Skeletal muscle satellite cell (primary cell): ENCODE measurements at regions not wholly inside any gene's neighbourhood (a gene's known extent, or its start where the extent isn't known, plus 50 kb on each side); places are given as distances from the start of the nearest gene placed in this dataset.

Experiments used
- H3K27me3 ChIP-seq: 2 replicates; pipeline ENCODE4 v1.7.0; 2013; ENCODE audit warnings: low read length; ENCODE audit not compliant: control insufficient read depth, insufficient read depth
- H3K36me3 ChIP-seq: 2 replicates; pipeline ENCODE4 v1.7.0; 2013; ENCODE audit warnings: mild to moderate bottlenecking, control low read depth, low read length; ENCODE audit not compliant: insufficient read depth
- H3K4me1 ChIP-seq: 2 replicates; pipeline ENCODE4 v1.7.0; 2013; ENCODE audit warnings: low read length; ENCODE audit not compliant: control insufficient read depth, insufficient read depth
- H3K4me2 ChIP-seq: 2 replicates; pipeline ENCODE4 v1.7.0; 2013; ENCODE audit warnings: mild to moderate bottlenecking, low read length
- H3K4me3 ChIP-seq: 2 replicates; pipeline ENCODE4 v1.7.0; 2013; ENCODE audit warnings: low read length
- H3K9ac ChIP-seq: 2 replicates; pipeline ENCODE4 v1.7.0; 2013; ENCODE audit warnings: mild to moderate bottlenecking, low read depth, low read length, moderate library complexity
- H3K9me3 ChIP-seq: replicated peaks from 2 replicates; pipeline ENCODE4 v1.7.0; 2013; ENCODE audit warnings: mild to moderate bottlenecking, control low read depth, low read length

DNA sequence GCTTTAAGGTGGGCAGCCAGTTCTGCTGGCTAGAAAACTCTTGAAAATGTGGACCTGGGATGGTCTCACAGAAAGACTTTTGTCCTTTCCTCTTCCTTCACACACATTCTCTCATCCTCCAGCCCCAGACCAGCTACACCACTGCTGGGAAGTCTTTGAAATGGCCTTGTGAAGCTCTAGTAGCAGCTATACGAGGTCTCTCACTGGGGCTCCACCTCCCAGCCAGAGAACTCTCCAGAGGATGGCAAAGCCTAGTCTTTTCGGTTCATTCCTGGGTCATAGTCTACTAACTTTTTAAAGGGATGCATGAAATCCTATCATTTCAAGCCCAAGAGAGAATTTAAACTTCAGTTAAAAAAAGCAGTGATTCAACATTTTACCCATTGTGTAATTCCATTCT lies 133.9 kb upstream of the ERCC6L2 start:
- Histone ChIP-seq H3K27me3 (peaks cover 14% of the 10 kb centered on the region), H3K4me1 (no peaks in the 10 kb centered on the region), H3K4me3 (no peak overlapping the region), H3K9ac (no peak overlapping the region), H3K4me2 (no peak overlapping the region), H3K9me3 (no peaks in the 10 kb centered on the region), H3K36me3 (no peaks in the 10 kb centered on the region)

DNA sequence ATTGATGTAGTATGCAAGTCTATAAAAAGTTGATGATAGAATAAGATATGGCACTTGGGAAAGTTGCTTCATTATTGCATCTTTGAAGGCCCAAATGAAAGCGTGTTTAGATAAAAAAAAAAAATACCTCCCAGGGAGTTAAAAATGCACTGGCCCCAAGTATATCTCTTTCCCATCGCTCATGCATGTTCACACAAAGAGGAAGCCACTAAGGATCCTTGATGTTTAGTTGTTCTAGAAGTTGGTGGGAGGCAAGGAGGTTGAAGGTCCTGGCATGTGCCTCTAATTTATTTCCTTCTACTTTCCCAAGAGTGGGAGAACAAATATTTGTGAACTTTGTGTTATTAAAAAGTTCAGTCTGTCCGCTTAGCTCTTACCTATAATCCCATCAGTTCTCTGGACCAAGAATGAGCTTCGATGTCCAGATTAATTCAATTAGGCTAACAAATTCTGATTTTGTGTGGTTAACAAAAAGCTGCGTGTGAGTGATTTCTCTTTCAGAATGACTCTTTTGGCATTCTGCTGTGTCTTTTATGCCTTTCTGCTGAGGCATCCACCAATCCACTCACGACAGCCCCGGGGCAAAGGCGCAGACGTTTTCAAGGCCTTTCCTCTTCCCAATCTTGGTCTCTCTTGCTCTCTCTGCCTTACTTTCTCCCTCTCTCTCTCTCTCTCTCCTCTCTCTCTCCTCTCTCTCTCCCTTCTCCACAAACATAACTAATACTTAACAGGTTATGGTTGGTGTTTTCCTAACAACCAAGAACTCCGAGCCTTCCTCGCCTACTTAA lies 135.1 kb upstream of the ERCC6L2 start:
- Histone ChIP-seq H3K27me3 (peaks cover 18% of the 10 kb centered on the region), H3K4me1 (no peaks in the 10 kb centered on the region), H3K36me3 (no peaks in the 10 kb centered on the region), H3K9ac (no peak overlapping the region), H3K4me3 (no peak overlapping the region), H3K4me2 (no peak overlapping the region), H3K9me3 (no peaks in the 10 kb centered on the region)

DNA sequence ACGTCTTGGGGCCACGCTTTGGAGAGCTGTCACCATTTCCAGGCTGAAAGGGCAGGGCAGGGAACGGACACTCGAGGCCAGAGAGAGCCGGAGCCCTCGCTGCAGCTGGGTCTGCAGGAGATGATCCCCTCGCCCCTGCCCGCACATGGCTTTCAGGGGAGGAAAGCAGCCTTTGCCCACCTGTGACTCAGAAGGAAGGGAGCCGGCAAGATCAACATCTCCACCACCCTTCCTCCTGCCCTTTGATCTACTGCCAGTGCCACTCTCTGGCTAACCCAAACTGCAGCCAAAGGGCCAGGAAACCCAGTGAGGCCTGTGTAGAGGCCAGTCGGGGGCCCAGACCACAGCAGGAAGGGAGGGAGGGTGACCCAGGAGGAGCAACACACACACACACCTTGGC lies 137.1 kb upstream of the ERCC6L2 start:
- Histone ChIP-seq H3K4me2 (no peak overlapping the region), H3K4me3 (no peak overlapping the region), H3K9me3 (no peaks in the 10 kb centered on the region), H3K36me3 (no peaks in the 10 kb centered on the region), H3K9ac (no peak overlapping the region), H3K4me1 (no peaks in the 10 kb centered on the region), H3K27me3 (peaks cover 28% of the 10 kb centered on the region)

DNA sequence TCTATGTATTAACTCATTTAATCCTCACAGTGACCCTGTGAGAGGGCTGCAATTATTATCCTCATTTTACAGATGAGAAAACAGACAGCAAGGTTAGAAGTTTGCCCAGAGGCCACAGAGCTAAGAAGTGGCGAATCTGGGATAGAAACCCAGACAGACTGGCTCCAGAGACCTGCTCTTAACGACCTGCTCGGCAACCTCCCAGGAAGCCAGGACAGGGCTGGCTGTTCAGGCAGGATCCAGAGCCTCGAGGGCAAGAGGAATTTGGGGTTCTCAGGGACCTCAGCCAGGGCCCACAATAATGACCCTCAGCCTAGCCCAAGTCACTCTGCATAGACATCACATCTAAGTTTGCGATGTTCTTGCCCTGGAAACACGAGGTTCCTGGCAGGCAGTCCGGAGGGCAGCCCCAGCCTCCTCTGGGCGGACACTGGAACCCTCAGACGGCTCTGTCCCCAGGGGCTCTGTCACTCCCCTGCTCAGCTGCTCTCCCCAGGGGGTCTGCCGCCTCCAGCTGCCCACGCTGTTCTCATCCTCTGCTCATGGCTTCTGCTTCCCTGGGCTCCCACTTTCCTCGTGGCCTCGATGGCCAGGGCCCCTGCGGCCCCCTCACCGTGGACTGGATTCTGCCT lies 138.5 kb upstream of the ERCC6L2 start:
- H3K4me3 ChIP-seq, result no peak overlapping the region
- H3K9me3 ChIP-seq, result no peaks in the 10 kb centered on the region
- H3K27me3 ChIP-seq, result peaks cover 32% of the 10 kb centered on the region
- H3K4me1 ChIP-seq, result no peaks in the 10 kb centered on the region
- H3K4me2 ChIP-seq, result no peak overlapping the region
- no peaks in the 10 kb centered on the region for H3K36me3 ChIP-seq
- no peak overlapping the region for H3K9ac ChIP-seq

DNA sequence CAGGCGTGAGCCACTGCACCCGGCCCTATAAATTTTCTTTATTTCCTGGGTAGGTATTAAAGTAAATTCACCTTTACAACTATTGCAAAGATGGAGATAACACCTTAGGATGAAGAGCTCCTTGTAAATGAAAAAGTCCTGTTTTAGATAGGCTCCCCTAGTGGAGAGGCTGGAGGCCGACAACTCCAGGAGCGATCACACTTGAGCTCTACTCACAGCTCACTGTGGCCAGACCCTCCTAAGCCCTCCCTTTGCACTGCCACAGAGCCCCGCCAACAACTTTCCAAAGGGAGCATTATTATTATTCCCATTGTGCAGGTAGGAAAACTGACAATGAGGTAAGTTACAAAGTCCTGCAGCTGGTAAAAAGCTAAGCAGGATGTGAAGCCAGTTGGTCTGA lies 139.1 kb upstream of the ERCC6L2 start:
- Histone ChIP-seq H3K9ac (no peak overlapping the region), H3K4me3 (no peak overlapping the region), H3K27me3 (peaks cover 31% of the 10 kb centered on the region), H3K36me3 (no peaks in the 10 kb centered on the region), H3K9me3 (no peaks in the 10 kb centered on the region), H3K4me2 (no peak overlapping the region), H3K4me1 (no peaks in the 10 kb centered on the region)

DNA sequence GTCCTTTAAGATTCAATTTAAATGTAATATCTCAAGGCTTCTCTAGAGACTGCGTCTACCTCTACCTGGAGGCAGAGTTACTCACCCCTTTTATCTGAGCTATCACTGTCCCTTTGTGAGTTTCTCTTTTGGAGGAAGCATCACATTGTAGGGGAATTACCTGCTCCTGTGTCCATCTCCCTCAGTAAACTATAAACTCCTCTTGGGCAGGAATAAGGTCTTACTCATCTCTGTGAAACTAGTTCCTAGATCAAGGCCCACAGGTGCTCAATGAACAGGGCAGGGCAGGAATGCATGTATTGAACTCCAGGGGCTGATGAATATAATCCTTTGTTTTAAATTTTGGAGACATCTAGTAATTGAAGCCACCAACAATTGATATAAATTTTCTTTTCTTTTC lies 139.8 kb upstream of the ERCC6L2 start:
- Histone ChIP-seq H3K9me3 (no peaks in the 10 kb centered on the region), H3K27me3 (peaks cover 26% of the 10 kb centered on the region), H3K4me3 (no peak overlapping the region), H3K9ac (no peak overlapping the region), H3K36me3 (no peaks in the 10 kb centered on the region), H3K4me2 (no peak overlapping the region), H3K4me1 (no peaks in the 10 kb centered on the region)

DNA sequence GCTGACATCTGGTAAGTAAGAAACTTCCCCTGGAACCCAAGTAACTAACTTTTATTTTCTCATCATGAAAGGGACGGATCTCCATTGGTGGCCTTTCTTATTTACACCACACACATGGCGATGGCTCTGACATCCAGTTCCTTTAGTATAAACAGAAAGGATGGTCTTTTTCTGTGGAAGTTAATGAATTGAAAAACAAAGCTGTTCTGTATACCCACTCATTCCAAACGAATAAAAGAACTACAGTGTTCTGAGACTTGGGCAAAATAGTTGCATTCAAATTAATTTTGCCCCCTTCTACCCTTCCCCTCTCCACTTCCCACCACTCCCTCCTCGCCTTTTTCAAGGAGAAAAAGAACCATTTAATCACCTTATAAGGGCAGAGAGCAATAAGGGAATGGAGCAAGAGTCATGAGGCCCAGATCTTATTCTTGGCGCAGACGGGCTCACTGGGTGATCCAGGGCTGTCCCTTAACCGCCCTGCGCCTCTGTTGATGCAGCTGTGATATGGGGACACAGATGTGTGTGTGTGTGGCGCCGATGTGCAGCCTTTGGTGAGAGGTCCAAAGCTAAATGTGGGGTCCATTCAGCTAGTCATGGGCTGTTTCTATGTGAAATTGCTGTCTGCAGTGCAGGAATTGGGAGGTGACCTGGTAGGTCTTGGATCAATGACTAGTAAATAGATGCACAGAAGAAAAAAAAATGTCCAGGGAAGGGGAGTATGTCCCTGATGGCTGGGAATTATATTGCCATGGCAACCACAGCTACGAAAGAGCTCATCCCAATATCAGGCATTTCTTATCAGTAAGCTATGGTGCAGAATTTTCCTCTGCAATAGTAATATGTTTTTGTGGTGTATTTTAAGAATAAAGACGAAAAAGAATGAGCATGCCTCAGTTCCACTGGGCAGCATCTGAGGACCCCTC lies 141.5 kb upstream of the ERCC6L2 start:
- peaks cover 22% of the 10 kb centered on the region for H3K27me3 ChIP-seq

DNA sequence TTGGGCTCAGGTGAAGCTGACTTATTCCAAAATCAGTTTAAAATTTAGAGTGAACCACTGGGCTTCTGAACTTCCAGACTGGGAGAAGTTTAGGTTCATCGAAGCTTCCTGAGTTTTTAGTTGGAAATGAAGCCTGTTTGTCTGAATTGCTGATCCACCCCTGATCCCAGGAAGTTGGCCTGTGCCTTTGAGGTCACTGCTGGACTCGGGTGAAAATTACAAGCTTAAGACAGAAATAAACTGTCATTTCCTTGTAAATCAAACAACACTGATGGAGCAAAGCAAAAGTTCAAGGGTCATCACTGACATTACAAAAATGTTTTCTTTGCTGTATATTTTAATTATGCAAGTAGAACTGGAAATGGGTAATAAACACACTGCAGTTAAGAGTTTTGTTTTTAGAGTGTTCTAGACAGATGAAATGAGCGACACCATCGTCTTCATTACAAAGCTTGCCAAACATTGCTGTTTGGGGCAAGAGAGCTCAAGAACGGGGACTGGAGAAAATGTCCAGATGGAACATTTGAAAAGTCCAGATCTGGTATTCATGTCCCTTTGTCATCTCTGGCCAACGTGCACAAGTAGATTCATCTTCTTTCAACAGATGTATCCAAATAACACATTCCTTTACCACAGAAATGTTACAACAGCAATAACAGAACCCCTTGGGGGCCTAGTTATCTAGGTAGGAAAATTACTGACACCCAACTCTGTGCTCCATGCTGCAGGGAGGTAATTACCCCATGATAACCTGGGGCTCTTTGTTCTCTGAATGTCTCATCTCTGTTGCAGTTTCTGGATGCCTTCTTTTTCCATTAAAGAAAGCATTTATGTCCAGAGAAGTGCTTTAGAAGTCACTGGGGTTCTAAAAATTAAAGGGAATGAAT lies 142.4 kb upstream of the ERCC6L2 start:
- Histone ChIP-seq H3K4me2 (no peak overlapping the region), H3K9me3 (peaks cover 4% of the 10 kb centered on the region), H3K27me3 (peaks cover 22% of the 10 kb centered on the region), H3K4me1 (no peaks in the 10 kb centered on the region), H3K9ac (no peak overlapping the region), H3K4me3 (no peak overlapping the region), H3K36me3 (no peaks in the 10 kb centered on the region)

More for the DNA sequence above, 141.5 kb upstream of the ERCC6L2 start:
- no peak overlapping the region for H3K4me3 ChIP-seq
- H3K36me3 ChIP-seq, result no peaks in the 10 kb centered on the region
- H3K4me1 ChIP-seq, result no peaks in the 10 kb centered on the region
- H3K9ac ChIP-seq, result no peak overlapping the region
- H3K4me2 ChIP-seq, result no peak overlapping the region
- H3K9me3 ChIP-seq, result peaks cover 4% of the 10 kb centered on the region

DNA sequence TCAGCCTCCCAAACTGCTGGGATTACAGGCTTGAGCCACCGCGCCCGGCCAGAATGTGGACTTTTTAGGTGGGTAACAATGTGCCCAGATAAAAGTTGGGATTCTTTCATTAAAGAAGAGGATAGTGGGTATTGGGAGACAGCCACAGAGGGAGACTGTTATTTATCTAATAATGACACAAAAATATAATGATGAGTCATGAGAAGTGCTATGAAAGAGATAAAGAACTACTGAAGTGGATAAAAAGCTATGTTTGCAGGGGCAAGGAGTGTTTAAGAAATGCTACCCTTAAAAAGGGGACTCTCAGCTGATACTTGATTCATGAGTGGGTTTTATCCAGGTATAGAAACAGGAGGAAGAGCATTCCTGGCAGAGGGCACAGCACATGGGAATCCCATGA lies 143.6 kb upstream of the ERCC6L2 start:
- Histone ChIP-seq H3K9ac (no peak overlapping the region), H3K4me1 (no peaks in the 10 kb centered on the region), H3K27me3 (peaks cover 22% of the 10 kb centered on the region), H3K4me3 (no peak overlapping the region), H3K36me3 (no peaks in the 10 kb centered on the region), H3K4me2 (no peak overlapping the region), H3K9me3 (peaks cover 4% of the 10 kb centered on the region)

DNA sequence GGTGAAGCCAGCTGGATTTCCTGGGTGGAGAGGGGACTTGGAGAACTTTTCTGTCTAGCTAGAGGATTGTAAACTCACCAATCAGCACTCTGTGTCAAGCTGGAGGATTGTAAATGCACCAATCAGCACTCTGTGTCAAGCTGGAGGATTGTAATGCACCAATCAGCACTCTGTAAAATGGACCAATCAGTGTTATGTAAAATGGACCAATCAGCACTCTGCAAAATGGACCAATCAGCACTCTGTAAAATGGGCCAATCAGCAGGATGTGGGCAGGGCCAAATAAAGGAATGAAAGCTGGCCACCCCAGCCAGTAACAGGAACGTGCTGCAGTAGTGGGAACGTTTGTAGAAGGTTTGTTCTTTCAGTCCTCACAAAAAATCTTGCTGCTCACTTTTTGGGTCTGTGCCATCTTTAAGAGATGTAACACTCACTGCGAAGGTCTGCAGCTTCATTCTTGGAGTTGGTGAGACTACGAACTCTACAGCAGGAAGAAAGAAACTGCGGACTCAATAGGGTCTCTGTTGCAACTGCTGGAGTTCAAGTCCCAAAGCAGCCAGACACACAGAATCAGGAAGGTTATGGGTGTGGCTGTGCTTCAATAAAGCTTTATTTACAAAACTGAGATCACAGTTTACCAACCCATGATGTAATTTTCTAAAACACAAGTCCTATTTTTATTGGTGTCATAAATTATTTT lies 145.7 kb upstream of the ERCC6L2 start:
- no peak overlapping the region for H3K4me3 ChIP-seq
- H3K27me3 ChIP-seq, result peaks cover 17% of the 10 kb centered on the region
- H3K9ac ChIP-seq, result no peak overlapping the region
- no peaks in the 10 kb centered on the region for H3K4me1 ChIP-seq
- no peaks in the 10 kb centered on the region for H3K36me3 ChIP-seq
- no peak overlapping the region for H3K4me2 ChIP-seq
- peaks cover 4% of the 10 kb centered on the region for H3K9me3 ChIP-seq
